Activated CD4-positive, alpha-beta T cell treated with anti-CD3 and anti-CD28 coated beads for 36 hours (primary cell): ENCODE measurements at regions not wholly inside any gene's neighbourhood (a gene's known extent, or its start where the extent isn't known, plus 50 kb on each side); places are given as distances from the start of the nearest gene placed in this dataset.
"Not testable (repeated sequence)": the region's sequence is repeated elsewhere in the genome, so short reads cannot be mapped to it uniquely, and the experiment has no call there.

Source experiments
- ATAC-seq: fragments of 200-7000 bp; cut with Tn5 transposase; one replicate; pipeline ENCODE4 v1.10.0; 2021; ENCODE audit warnings: mild to moderate bottlenecking, moderate library complexity
- CTCF ChIA-PET: fragments of 350-600 bp; sonication (Branson Sonifier 250); formaldehyde crosslinking; loops from one replicate; lab custom pipeline; 2021; ENCODE audit warnings: antibody characterized with exemption; lab: Charles Lee
- POLR2A ChIA-PET: fragments of 350-600 bp; sonication (Branson Sonifier 250); formaldehyde crosslinking; loops from one replicate; lab custom pipeline; 2021; ENCODE audit warnings: antibody characterized with exemption, inconsistent platforms; lab: Charles Lee
- DNase-seq: peaks from one replicate; pipeline ENCODE4 v3.0.0-alpha.2; 2020
- H3K27ac Mint-ChIP-seq: one replicate; pipeline ENCODE4 v1.8.0; 2021; ENCODE audit warnings: mixed read lengths
- H3K27me3 Mint-ChIP-seq: one replicate; pipeline ENCODE4 v1.8.0; 2021; ENCODE audit warnings: mixed read lengths
- H3K36me3 Mint-ChIP-seq: one replicate; pipeline ENCODE4 v1.8.0; 2021; ENCODE audit warnings: low read depth, mixed read lengths
- H3K4me1 Mint-ChIP-seq: one replicate; pipeline ENCODE4 v1.8.0; 2021; ENCODE audit warnings: mixed read lengths
- H3K4me3 Mint-ChIP-seq: one replicate; pipeline ENCODE4 v1.8.0; 2021; ENCODE audit warnings: mild to moderate bottlenecking, moderate library complexity, mixed read lengths
- H3K9me3 Mint-ChIP-seq: one replicate; pipeline ENCODE4 v1.8.0; 2021; ENCODE audit warnings: low read depth, mixed read lengths
- intact Hi-C, 2 experiments: fragments of 100-400 bp; cut with DNase I in 1 of 2; cut with micrococcal nuclease in 1 of 2; formaldehyde crosslinking; loops; one replicate each; pipeline versions ENCODE4 v1.14.2 to v1.15.1; 2022 to 2024; cut with DNase I, micrococcal nuclease

DNA sequence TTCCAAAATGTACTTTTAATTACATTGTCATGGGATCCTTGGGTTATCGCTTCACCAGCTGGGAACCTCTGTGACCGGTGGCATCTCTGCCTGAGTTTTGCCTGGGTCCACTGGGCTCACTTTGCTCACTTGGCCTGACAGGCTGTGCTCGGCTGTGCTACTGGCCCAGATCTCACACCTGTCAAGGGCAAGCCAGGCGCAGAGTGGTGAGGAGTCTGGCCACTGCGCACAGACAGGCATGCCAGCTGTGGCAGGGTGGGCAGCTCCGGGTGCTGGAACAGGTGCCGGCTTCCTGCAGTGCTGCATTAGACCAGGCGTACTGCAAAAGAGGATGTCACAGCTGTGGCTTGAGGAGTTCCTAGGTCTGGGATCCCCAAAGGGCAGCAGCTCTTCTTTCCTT lies 489.8 kb downstream of the TENT5A start:
- no peaks in the 10 kb centered on the region for H3K4me1 Mint-ChIP-seq
- no peaks in the 10 kb centered on the region for H3K9me3 Mint-ChIP-seq
- ATAC-seq: no peak
- intact Hi-C loops: no loop called here
- no peak overlapping the region for H3K27ac Mint-ChIP-seq
- DNase-seq: no peak
- H3K4me3 Mint-ChIP-seq: no peak overlapping the region
- no peaks in the 10 kb centered on the region for H3K36me3 Mint-ChIP-seq
- H3K27me3 Mint-ChIP-seq: no peaks in the 10 kb centered on the region
- CTCF ChIA-PET: interaction anchor here (0.8 kb wide), 1 partner anchor 12 kb away, joined by 3 read pairs; no protein-coding TSS in a partner anchor
- POLR2A ChIA-PET: no interaction called here

DNA sequence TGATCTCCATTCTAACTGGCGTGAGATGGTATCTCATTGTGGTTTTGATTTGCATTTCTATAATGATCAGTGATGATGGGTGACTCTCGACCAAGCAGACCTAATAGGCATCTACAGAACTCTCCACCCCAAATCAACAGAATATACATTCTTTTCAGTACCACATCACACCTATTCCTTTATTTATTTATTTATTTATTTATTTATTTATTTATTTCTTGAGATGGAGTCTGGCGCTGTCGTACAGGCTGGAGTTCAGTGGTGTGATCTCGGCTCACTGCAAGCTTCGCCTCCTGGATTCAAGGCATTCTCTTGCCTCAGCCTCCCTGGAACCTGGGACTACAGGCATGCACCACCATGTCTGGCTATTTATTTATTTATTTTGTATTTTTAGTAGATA lies 496.3 kb downstream of the TENT5A start:
- H3K4me3 Mint-ChIP-seq, intact Hi-C loops, H3K36me3 Mint-ChIP-seq, DNase-seq, H3K4me1 Mint-ChIP-seq, CTCF ChIA-PET, ATAC-seq, H3K9me3 Mint-ChIP-seq, POLR2A ChIA-PET, H3K27ac Mint-ChIP-seq, H3K27me3 Mint-ChIP-seq: not testable (repeated sequence)

DNA sequence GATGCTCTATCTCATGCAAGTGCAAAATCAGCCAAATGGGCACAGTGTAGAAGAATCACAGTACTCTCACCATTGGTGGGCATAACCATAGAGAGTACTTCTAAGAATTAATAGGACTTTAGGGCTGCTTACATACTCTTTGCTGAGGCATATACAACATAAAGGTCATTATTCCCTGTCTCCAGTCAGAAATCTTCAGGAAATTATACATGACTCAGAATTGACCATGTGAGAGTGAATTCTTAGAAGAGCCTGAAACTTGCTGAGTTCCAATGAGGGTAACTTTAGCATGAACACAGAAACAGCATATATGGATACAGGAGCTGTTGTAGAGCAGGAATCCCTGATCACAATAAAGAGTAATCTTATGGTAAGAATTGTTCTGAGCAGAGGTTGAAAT lies 498.7 kb downstream of the TENT5A start:
- ATAC-seq: no peak
- POLR2A ChIA-PET: no interaction called here
- CTCF ChIA-PET: no interaction called here
- Mint-ChIP-seq H3K36me3 (no peaks in the 10 kb centered on the region), H3K27ac (no peak overlapping the region), H3K4me1 (no peaks in the 10 kb centered on the region), H3K4me3 (no peak overlapping the region), H3K9me3 (peaks cover 8% of the 10 kb centered on the region), H3K27me3 (no peaks in the 10 kb centered on the region)
- DNase-seq: no peak
- intact Hi-C loops: no loop called here

DNA sequence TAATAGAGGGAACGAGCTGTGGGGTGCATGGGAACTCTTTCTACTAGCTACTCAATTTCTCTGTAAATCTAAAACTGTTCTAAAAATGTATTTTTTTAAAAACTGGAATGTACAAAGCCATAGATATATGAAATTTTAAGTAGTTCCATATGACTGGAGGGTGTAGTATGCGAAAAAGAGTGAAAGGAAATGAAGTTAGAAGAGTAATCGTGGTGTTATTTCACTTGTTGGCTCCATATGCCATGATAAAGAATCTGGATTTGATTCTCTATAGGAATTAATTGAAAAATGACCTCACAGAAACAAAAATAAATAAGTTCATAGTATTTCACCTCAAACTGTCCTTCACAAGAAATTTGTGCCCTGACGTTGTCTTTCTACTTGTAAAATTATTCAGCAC lies 500.2 kb downstream of the TENT5A start:
- POLR2A ChIA-PET: no interaction called here
- Mint-ChIP-seq H3K4me1 (no peaks in the 10 kb centered on the region), H3K36me3 (no peaks in the 10 kb centered on the region), H3K9me3 (peaks cover 6% of the 10 kb centered on the region), H3K27me3 (no peaks in the 10 kb centered on the region), H3K4me3 (no peak overlapping the region), H3K27ac (no peak overlapping the region)
- intact Hi-C loops: no loop called here
- DNase-seq (no peak), ATAC-seq (no peak)
- CTCF ChIA-PET: no interaction called here

DNA sequence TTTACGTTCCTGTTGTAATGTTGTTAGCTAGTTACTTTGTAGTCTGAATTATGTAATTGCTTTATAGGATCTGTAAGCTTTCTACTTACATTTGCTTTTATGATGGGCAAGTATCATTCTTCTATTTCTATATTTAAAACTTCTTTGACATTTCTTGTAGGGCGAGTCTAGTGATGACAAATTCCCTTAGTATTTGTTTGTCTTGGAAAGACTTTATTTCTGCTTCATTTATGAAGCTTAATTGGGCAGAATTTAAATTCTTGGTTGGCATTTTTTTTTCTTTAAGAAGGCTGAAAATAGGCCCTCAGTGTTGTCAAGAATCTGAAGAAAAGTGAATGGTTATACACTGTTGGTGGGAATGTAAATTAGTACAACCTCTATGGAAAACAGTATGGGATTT lies 506.3 kb downstream of the TENT5A start:
- Mint-ChIP-seq H3K27ac (no peak overlapping the region), H3K9me3 (peaks cover 4% of the 10 kb centered on the region), H3K4me3 (no peak overlapping the region), H3K27me3 (no peaks in the 10 kb centered on the region), H3K4me1 (no peaks in the 10 kb centered on the region), H3K36me3 (no peaks in the 10 kb centered on the region)
- DNase-seq: no peak
- ATAC-seq: no peak
- POLR2A ChIA-PET: no interaction called here
- CTCF ChIA-PET: no interaction called here
- intact Hi-C loops: no loop called here

DNA sequence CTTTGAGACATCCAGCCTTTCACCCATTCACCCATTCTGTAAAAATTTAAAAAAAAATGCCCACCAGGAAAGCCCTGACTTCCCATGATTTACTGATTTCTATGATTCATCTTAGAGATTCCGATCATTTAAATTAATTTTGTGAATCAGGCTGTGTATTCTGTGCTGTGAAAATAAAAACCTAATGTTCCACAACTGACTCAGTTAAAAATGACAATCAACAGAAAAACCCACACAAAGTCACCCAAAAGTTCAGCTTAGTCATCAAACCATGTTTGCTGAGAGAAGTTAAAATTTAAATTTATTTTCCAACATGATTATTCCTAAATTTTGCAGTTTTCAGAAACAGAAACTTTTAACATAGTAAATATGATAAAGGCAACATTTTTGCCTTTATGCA lies 509.9 kb downstream of the TENT5A start:
- no peak overlapping the region for H3K4me3 Mint-ChIP-seq
- no peaks in the 10 kb centered on the region for H3K27me3 Mint-ChIP-seq
- DNase-seq (no peak), ATAC-seq (no peak)
- no peak overlapping the region for H3K27ac Mint-ChIP-seq
- H3K4me1 Mint-ChIP-seq: no peaks in the 10 kb centered on the region
- peaks cover 4% of the 10 kb centered on the region for H3K9me3 Mint-ChIP-seq
- ChIA-PET POLR2A (no interaction called here), CTCF (no interaction called here)
- intact Hi-C loops: no loop called here
- no peaks in the 10 kb centered on the region for H3K36me3 Mint-ChIP-seq

DNA sequence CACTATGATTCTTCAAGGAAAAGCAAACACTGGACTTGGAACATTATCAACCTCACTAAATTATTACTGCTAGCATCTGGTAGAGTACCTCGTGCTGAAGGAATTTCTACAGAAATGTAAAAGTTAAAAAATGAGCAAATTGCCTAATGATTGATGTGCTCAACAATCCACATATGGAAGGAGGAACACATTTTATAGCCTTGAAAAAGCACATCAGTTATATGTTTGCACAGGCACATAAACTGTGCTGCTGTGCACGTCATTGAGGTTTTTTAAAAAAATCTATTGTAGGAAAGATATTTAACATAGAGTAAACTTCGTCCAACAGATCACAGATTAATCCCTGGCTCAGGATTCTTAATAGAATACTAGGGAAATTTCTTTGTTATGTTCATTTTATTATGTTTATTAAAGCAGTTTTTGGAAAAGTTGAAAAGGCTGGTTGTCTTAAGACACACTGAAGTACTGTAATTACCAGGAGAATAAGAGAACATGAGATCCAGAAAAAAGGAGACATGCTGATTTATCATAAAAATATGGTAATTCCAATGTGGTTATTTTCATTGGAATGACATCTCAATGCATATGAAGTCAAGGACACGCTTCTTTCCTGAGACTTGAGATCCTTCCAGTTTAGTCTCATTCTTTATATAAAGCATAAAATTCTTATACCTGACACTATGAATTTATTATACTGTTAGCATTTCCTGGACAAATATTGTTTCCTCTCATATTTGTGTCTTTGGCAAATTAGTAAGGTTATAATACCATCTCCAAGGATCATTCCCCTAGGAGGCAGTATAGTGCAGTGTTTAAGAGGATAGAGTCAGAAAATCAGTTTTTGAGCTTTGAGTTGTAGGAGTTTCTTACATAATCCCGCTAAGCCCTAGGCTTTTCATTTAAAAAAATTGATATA lies 511.1 kb downstream of the TENT5A start:
- ATAC-seq: no peak
- ChIA-PET CTCF (no interaction called here), POLR2A (no interaction called here)
- Mint-ChIP-seq H3K9me3 (peaks cover 4% of the 10 kb centered on the region), H3K4me1 (no peaks in the 10 kb centered on the region), H3K27ac (no peak overlapping the region), H3K4me3 (no peak overlapping the region), H3K27me3 (no peaks in the 10 kb centered on the region), H3K36me3 (no peaks in the 10 kb centered on the region)
- intact Hi-C loops: no loop called here
- DNase-seq: no peak

DNA sequence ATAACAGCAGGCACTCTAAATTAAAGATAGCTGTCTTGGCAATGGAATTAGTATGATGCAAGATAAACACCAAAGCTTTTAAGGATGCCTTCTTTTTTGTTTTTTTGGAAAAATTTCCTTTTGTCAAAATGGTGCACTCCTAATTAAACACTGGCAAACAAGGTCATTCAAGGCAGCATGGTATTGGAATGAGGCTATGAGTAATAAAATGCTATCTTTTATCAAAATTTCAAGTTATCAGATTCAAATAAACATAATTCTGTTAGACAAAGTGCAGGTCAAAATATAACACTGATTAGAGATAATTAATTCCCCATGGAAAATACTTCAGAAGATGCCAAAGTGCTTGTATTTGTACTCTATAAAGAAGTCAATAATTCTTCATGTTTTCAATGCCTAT lies 514.1 kb downstream of the TENT5A start:
- no peak overlapping the region for H3K27ac Mint-ChIP-seq
- DNase-seq (no peak), ATAC-seq (no peak)
- intact Hi-C loops: no loop called here
- no peaks in the 10 kb centered on the region for H3K4me1 Mint-ChIP-seq
- peaks cover 9% of the 10 kb centered on the region for H3K9me3 Mint-ChIP-seq
- H3K27me3 Mint-ChIP-seq: no peaks in the 10 kb centered on the region
- no peaks in the 10 kb centered on the region for H3K36me3 Mint-ChIP-seq
- CTCF ChIA-PET: no interaction called here
- POLR2A ChIA-PET: no interaction called here
- H3K4me3 Mint-ChIP-seq: no peak overlapping the region

DNA sequence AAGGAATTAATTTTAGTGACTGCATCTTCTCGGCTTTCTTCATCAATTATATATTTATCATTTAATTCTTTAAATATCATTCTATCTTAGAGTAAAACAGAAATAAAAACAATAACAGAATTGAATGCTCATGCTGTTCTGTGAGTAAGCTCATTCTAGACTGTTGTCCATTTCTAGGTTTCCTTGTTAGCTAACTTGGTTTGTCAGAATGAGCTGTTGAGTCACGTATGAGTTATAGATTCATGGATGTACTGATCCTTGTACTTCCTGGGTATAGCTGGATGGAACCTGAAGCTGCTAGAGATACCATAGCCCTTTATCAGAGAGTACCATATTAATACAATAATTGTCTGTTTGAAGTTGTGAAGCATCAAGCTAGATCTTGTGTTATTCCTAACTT lies 515.3 kb downstream of the TENT5A start:
- Mint-ChIP-seq H3K27me3 (no peaks in the 10 kb centered on the region), H3K9me3 (peaks cover 7% of the 10 kb centered on the region), H3K27ac (no peak overlapping the region), H3K4me3 (no peak overlapping the region), H3K36me3 (no peaks in the 10 kb centered on the region), H3K4me1 (no peaks in the 10 kb centered on the region)
- intact Hi-C loops: no loop called here
- ATAC-seq (no peak), DNase-seq (no peak)
- POLR2A ChIA-PET: no interaction called here
- CTCF ChIA-PET: interaction anchor here (0.6 kb wide), 1 partner anchor 896 kb away, joined by 3 read pairs; no protein-coding TSS in a partner anchor

DNA sequence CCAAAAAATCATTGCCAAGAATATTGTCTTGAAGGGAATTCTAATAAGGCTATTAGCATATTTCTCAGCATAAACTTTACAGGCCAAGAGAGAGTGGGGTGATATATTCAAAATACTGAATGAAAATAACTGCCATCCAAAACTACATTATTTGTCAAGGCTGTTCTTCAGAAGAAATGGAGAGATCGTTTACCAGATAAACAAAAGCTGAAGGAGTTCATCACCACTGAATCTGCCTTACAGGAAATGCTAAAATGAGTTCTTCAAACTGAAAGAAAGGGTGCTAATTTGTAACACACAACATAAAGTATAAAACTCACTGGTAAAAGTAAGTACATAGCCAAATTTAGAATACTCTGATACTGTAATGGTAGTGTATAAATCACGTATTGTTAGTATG lies 517.0 kb downstream of the TENT5A start:
- intact Hi-C loops: no loop called here
- Mint-ChIP-seq H3K4me1 (no peaks in the 10 kb centered on the region), H3K9me3 (peaks cover 7% of the 10 kb centered on the region), H3K36me3 (no peaks in the 10 kb centered on the region), H3K27ac (no peak overlapping the region), H3K27me3 (no peaks in the 10 kb centered on the region), H3K4me3 (no peak overlapping the region)
- POLR2A ChIA-PET: no interaction called here
- DNase-seq (no peak), ATAC-seq (no peak)
- CTCF ChIA-PET: no interaction called here

DNA sequence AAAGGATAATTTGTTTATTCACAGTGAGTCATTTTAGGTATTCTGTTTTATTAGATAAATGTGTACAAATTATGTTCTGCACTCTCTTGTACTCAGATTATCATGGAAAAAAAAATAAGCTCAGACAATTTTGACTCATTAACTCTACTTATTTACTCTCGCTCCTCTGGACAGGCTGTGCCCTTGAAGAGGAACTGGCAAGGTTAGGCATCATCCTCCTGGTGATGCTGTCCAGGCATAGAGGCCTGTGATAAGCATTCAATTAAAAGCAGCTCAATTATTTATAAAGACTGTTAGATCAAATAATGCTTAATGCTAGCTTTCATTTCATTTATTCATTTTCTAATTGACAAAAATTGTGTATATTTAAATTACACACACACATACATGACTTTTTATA lies 518.5 kb downstream of the TENT5A start:
- CTCF ChIA-PET: no interaction called here

DNA sequence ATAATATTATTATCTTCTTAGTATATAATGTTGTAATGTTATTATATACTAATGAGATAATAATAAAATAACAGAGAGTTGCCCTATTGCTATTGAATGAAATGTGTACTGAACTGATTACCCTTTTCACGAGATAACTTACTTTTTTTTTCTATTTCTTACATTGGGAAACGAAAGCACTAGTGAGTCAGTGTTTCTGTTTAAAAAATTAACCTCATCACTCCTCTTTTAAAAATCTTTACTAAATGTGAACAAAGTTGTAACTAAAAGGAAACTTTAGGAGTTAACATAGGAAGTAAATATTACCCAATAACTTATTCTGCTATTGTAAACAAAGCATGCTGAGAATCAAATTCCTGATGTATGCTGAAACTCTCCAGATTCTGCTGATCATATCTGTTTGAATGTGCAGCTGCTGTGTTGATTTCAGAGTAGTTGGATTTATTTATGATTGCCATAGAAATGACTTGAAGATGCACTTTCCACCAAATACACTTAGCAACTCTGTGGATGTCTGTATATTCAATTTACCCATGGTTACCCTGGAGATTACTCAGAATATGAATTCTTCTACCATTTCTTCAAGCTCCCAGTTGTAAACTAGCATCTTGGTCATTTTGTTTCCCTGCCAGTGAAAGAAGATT lies 523.4 kb downstream of the TENT5A start:
- ChIA-PET CTCF (interaction anchor here (0.6 kb wide), 1 partner anchor 307 kb away, joined by 3 read pairs; no protein-coding TSS in a partner anchor), POLR2A (no interaction called here)
- Mint-ChIP-seq H3K27me3 (no peaks in the 10 kb centered on the region), H3K4me1 (no peaks in the 10 kb centered on the region), H3K36me3 (no peaks in the 10 kb centered on the region), H3K9me3 (peaks cover 1% of the 10 kb centered on the region), H3K27ac (no peak overlapping the region), H3K4me3 (no peak overlapping the region)
- intact Hi-C loops: no loop called here
- DNase-seq: no peak
- ATAC-seq: no peak

More for the DNA sequence above, 518.5 kb downstream of the TENT5A start:
- DNase-seq: no peak
- no peaks in the 10 kb centered on the region for H3K27me3 Mint-ChIP-seq
- no peaks in the 10 kb centered on the region for H3K36me3 Mint-ChIP-seq
- POLR2A ChIA-PET: no interaction called here
- no peak overlapping the region for H3K4me3 Mint-ChIP-seq
- intact Hi-C loops: no loop called here
- no peaks in the 10 kb centered on the region for H3K4me1 Mint-ChIP-seq
- peaks cover 7% of the 10 kb centered on the region for H3K9me3 Mint-ChIP-seq
- no peak overlapping the region for H3K27ac Mint-ChIP-seq
- ATAC-seq: no peak
